Gastroesophageal sphincter (tissue), 3 donors: ENCODE measurements at regions not wholly inside any gene's neighbourhood (a gene's known extent, or its start where the extent isn't known, plus 50 kb on each side); places are given as distances from the start of the nearest gene placed in this dataset.

Source experiments
- EP300 ChIP-seq: sonication (generic); formaldehyde crosslinking; IDR thresholded peaks from one replicate; pipeline ENCODE4 v1.6.1; 2017; ENCODE audit warnings: antibody characterized with exemption, mild to moderate bottlenecking
- POLR2A ChIP-seq, 2 donors: fragments of 450-650 bp; IDR thresholded peaks; one replicate each; pipeline ENCODE4 v1.6.1; 2017; ENCODE audit warnings: antibody characterized with exemption in 2 of 2, mild to moderate bottlenecking in 2 of 2, moderate library complexity in 1 of 2
- POLR2AphosphoS5 ChIP-seq: sonication (generic); formaldehyde crosslinking; IDR thresholded peaks from one replicate; pipeline ENCODE4 v1.6.1; 2017; ENCODE audit warnings: antibody characterized with exemption
- TF ChIP-seq, protein P1 (sequence below), 4 experiments: fragments of 200-600 bp in 2 of 4; fragments of 450-650 bp in 2 of 4; sonication (generic) in 1 of 4; IDR thresholded peaks; one replicate each; pipeline ENCODE4 v1.5.1; 2017 to 2019; ENCODE audit warnings: antibody characterized with exemption in 4 of 4, mild to moderate bottlenecking in 2 of 4, moderate library complexity in 2 of 4

DNA sequence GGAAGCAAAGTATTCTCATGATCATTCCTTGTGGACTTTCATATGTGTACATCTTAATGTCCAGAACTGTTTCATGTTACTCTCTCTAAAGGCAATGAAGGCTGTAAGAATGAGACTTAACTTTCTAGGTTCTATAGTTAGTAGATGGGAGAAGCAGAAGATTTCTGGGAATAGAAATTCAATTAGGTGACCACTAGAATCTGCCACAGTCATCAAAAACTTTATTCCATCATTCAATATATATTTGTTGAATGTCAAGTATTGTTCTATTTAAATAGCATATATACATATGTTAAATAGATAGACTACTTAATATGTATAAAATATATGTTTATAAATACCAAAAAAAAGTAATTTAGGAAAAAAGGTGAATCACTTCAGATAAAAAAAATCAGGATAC lies 972.9 kb downstream of the SLC6A15 start:
- TF ChIP-seq, protein P1, sequence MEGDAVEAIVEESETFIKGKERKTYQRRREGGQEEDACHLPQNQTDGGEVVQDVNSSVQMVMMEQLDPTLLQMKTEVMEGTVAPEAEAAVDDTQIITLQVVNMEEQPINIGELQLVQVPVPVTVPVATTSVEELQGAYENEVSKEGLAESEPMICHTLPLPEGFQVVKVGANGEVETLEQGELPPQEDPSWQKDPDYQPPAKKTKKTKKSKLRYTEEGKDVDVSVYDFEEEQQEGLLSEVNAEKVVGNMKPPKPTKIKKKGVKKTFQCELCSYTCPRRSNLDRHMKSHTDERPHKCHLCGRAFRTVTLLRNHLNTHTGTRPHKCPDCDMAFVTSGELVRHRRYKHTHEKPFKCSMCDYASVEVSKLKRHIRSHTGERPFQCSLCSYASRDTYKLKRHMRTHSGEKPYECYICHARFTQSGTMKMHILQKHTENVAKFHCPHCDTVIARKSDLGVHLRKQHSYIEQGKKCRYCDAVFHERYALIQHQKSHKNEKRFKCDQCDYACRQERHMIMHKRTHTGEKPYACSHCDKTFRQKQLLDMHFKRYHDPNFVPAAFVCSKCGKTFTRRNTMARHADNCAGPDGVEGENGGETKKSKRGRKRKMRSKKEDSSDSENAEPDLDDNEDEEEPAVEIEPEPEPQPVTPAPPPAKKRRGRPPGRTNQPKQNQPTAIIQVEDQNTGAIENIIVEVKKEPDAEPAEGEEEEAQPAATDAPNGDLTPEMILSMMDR (IDR thresholded peaks at IDR 0.05) = no peak
- TF ChIP-seq POLR2AphosphoS5 (no peak), POLR2A (IDR thresholded peaks at IDR 0.05) (no peak), EP300 (no peak)
